NOMO-1 treated with dmso at 0.1 percent for 144 hours (cell line): ENCODE measurements at regions not wholly inside any gene's neighbourhood (a gene's known extent, or its start where the extent isn't known, plus 50 kb on each side); places are given as distances from the start of the nearest gene placed in this dataset.
"Not testable (repeated sequence)": the region's sequence is repeated elsewhere in the genome, so short reads cannot be mapped to it uniquely, and the experiment has no call there.

Experiments used
- DNase-seq: peaks from one replicate; lab custom pipeline; 2025; ENCODE audit not compliant: unreplicated experiment; lab: John Stamatoyannopoulos, UW

DNA sequence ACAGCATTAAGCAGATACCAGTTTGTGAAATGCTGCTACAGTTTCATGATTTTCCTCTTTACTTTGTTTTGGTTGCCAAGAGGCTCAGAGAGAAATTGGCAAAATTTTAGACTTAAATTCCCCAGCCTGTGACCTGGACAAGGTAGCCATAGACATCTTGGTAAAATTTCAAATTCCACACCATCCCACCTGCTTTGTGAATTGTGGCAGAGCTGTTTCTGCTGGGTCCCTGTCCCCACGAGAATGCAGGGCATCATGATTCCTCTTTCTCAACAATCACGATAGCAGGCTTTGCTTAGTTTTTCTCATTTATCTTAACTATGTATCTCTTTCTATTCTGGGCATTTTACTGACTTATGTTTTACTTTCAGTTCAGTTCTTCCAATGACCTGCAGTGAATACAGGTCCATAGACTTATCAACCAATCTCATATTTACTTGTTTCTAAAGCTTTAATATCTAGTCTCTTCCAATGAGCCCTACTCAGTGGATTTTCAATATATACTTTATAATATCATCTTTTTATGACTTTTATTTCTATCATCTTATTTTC, 351.6 kb downstream of the SOCS6 start:
- no peak for DNase-seq

DNA sequence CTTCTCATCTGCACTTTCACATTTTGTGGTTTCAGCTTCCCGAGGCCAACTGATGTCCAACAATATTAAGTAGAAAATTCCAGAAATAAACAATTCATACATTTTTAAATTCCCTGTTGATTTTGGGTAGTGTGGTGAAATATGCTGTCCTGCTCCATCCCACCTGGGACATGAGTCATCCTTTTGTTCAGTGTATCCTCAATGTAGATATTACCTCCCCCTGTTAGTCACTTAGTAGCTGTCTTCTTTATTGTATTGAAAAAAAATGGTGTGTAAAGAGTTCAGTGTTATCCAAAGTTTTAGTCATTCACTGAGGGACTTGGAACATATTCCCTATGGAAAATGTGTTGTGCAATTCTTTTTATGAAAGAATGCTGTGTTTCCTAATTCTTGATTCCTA, 348.1 kb downstream of the SOCS6 start:
- no peak for DNase-seq

DNA sequence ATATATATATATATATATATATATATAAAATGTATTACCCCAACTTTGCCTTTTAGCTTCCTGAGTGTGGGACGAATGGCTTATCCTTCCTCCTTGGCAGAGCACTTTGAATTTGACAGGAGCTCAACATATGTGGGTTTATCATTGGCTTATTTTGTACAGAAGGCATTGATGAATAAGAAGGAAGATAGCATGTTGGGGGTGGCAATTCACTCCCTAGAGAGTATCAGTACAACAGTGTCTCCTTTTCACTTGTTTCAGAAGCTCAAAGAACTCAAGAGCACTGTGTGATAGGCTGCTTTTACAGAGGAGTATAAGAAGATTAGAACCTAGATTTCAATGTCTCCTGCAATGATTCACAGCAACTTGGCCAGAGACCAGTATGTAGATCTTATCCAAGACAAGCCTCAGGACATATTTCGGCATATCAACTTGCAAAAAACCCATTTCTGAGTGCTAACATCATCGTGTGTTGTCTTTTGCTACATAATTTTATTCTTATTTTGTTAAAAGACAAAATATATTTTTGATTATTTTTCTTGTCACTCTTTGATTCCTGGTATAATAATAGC, 345.8 kb downstream of the SOCS6 start:
- no peak for DNase-seq

DNA sequence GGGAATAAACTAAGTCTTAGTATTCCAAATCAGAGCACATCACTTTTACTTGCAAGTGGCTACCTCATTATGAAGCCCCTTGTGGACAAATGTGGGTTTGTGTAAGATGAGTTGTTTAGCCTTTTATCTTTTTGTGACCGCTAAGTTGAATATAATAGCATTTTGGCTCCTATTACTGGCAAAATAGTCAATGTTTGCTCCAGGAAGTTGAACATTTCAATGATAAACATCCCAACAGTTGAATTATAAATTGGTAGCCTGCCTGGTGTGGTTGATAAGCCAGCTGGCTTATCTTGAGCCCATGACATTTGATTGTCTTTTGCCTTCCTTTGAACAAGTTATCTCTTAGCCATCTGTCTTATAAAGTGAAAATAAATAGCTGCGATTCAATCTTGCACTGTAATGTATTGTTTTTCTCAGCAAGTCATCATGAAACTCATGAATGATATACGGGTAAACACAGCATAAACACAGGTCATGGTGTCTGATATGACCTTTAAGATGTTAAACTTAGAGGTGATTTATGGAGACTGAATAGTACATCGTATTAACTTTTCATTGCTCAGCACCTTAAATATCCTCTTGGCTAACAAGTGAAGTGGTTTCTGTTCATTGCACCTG, 338.4 kb downstream of the SOCS6 start:
- DNase-seq: no peak

DNA sequence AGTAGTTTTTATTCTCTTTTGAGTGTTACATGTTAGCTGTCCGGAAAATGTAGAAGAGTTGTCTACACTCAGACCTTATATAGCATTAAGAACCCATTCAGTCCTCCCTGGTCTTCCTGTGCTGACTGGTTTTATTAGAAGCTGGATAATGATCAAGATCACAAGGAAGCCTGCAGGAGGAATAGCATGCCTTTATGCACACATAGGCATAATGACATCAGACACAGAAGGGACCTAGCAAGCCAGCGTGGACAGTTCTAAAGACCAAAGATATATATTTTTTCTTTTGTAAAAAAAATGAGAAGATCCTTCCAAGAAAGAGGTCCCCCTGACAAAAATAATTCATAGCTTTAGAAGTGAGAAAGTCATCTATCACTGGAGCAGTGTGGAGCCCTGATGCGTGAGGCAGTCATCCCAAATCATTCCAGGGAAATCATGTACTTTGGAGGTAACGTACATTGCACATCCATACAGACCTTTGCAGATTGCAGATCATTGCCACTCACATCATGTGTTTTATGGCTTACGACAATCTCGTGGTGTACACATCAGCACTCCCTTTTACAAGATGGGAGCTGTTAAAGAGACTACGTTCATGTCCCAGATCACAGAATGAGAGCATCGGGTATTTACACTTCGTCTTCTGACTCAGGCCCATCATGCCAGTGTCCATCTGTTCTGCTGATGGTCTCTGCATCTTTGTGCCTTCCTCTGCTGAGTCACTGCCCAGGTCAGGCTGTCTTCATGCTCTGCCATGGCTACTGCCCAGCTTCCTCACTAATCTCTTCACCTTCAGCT, 334.0 kb downstream of the SOCS6 start:
- no peak for DNase-seq

DNA sequence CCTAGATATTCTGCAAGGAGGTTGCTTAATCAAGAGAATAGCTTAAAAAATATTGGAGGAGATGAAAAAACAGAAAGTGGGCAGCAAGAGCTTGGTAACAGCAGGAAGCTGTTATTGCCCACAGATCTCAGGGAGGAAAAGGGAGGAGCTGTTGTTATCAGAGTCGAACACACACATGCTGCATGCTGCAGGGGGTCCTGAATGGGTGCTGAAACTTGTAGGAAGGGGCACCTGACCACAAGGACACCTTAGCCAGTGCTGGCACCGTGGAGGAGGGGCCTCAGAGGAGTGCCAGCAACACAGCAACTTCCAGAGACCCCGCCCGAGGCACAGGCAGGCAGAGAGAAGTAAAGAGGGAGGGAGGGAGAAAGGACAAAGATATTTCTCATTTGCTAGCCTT, 332.9 kb downstream of the SOCS6 start:
- DNase-seq: no peak

DNA sequence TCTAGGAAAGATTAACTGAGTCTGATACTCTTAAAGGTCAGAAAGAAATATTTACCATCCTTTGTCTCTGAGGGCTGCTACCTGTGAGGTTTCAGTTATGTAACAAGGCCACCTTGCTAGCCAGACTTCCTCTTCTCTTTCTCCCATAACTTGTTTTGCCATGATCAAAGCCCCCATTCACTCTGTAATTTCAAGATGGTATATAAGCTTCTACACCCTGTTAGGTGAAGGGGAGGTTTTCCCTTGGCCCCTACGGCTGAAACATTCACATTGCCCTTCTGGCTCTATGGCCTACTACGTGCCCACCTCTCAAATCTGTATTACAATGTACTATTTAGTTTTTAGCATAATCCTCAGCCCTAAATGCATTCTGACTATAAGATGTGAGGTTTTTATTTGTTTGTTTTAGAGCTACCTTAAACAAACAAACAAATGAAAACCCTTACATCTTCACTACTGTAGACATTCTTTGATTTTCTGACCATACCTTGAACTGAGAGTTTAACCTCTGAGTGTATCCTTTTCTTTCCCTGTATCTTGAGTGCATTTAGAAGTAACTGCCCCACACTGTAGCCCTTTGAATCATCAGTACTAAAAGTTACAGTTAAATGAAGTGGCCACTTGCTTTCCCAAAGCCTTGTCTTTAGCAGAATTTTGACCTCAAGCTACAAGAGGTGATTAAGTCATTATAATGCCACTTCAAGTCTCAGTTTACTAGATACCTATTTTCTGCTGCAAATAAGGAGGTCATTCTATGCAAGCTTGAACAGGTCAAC, 332.2 kb downstream of the SOCS6 start:
- no peak for DNase-seq

DNA sequence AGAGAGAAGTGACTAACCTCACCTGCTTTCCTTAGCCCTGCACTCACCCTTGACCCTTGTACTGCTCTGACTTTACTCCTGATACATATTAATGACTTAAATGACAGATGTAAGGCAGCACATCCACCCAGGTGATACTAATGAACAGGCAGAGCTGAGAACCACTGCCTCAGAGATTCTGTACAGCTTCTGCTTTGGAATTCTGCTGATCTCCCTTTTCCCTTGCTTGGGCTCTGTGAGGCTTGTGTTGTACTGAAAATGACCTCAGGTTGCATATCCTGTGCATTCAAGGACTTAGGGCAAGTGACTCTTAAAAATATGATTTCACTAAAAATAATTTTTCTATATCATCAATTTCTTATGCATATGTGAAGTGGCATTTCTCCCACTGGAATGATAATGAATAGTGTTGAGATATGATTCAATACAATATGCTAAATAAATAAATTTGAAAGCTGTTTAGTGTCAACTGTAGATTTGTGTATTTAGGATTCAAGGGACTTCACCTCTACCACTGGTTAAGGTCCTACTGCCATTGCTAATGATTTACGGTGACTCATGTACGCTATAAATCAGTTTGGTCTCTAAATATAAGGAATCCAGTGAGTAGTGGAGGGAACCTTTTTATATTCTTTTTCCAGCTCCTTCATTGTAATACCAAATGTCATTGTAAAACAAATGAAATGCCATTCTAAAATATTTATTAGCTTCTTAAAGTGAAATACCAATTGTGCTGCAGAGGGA, 328.3 kb downstream of the SOCS6 start:
- no peak for DNase-seq

DNA sequence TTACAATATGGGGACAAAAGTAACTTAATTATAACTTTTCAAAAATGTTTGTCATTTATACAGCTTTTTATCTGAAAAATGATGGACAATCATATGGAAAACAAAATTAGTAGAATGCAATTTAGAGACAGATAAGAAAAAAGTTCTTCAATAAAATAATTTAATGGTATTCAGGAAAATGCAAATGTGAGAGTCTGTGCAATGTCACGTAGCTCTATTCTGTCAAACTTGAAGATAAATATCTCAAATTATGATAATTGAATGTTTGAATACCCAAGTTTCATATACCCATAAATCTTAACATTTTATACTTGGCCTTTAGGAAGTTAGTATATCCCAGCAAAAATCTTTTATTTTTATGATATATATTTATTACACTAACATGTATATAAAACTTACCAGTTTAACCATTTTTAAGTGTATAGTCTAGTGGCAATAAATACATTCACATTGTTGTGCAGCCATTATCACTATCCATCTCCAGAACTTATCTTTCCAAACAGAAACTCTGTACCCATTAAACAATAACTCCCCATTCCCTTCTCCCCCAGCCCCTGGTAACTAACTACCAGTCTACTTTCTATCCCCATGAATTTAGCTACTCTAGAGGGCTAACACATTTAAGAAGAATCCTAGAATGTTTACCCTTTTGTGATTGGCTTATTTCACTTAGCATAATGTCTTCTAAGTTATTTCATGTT, 311.5 kb downstream of the SOCS6 start:
- DNase-seq: no peak

DNA sequence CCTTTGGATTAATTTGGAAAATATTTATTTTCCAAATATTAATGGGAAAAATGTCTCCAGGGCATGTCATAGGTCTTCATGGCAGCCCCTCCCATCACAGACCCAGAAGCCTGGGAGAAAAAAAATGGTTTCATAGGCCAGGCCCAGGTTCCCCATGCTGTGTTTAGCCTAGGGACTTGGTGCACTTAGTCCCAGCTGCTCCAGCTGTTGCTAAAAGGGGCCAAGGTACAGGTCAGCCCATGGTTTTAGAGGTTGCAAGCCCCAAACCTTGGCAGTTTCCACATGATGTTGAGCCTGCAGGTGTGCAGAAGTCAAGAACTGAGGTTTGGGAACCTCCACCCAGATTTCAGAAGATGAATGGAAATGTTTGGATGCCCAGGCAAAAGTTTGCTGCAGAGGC, 309.6 kb downstream of the SOCS6 start:
- no peak for DNase-seq

DNA sequence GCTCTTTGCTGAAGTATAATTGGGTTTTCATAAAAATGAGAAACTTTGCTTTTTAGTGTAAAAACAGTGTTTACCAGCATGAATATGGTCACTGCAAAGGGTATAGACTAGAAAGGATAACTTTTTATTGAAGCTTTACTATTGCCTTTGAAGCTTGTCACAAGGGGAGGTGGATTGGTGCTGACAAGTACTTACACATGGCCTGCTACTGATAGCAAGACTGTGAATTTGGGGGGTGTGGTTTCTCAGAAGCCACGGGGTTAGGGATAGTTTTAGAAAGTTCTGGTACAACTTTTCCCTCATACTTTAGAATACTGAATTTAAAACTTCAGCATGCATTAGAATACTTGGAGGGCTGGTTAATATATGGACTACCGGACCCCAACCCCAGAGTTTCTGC, 294.1 kb downstream of the SOCS6 start:
- no peak for DNase-seq

DNA sequence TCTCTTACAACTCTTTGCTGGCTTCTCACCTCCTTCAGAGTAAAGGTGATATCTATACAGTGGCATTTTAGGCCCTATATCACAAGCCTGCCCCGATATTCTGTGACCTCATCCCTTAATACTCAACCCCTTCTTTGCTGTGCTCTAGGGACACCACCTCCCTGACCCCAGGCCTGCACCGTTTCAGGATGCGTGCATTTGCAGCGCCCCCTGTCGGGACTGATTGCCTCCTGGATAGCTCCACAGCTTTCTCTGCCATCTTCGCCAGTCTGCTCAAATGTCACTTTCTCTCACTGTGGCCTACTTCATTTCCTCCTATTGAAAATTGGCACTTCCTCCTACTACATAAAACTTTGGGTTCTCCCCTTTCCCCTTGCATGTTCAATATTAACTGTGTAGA, 289.6 kb downstream of the SOCS6 start:
- no peak for DNase-seq

DNA sequence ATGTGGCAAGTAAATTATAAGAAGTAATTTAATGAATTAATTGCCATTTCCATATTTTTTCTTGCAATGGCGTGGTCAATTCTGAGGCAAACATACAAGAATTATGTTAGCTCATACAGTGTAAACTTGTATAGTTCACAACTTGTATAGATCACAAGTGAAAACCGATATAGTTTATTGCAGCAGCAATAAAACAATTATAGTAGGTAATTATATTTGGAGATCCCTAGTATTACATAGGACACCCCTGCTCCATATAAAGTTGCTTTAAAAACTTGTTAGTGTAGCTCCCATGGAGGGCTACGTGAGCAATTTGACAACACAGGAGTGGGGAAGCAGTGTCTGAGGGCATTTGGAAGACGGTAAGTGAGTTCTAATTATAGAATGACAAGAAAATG, 288.2 kb downstream of the SOCS6 start:
- DNase-seq: no peak

DNA sequence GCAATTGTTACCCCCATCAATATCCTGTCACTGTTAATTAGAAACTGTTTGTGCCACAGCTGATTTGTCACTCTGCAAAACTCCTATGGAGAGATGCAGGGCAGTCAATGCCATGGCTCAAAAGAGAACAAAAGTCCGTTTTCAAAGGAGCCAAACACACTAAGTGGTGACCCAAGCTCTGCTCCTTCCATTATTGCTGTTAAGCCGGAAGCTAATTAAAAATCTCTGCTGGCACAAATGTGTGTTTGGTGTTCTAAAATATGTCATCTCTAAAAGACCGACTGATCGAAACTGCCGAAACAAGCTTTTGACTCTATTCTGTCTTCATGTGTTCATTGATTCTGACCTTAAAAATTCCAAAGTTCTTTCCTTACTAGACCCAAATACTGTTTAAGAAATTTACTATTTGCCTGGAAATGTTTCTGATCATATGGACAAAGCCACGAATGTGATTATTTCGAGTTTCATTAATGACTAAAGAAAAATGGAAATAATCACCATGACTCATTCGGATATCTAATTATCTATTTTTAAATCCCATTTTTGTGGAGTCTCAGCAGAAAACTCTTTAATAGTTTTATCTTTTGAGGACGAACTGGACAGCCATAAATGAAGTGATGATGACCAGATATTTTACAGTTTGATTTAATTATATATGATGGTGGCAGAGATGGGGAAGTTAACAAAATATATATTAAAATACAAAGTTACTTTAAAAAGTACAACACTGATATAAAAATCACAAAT, 287.6 kb downstream of the SOCS6 start:
- no peak for DNase-seq

DNA sequence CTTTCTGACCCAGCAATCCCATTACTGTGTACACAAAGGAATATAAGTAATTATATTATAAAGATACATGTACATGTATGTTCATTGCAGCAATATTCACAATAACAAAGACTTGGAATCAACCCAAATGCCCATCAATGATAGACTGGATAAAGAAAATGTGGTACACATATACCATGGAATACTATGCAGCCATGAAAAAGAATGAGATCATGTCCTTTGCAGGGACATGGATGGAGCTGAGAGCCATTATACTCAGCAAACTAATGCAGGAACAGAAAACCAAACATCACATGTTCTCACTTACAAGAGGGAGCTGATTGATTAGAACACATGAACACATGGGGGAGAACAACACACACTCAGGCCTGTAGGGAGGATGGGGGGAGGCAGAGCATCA, 286.1 kb downstream of the SOCS6 start:
- DNase-seq: not testable (repeated sequence)

DNA sequence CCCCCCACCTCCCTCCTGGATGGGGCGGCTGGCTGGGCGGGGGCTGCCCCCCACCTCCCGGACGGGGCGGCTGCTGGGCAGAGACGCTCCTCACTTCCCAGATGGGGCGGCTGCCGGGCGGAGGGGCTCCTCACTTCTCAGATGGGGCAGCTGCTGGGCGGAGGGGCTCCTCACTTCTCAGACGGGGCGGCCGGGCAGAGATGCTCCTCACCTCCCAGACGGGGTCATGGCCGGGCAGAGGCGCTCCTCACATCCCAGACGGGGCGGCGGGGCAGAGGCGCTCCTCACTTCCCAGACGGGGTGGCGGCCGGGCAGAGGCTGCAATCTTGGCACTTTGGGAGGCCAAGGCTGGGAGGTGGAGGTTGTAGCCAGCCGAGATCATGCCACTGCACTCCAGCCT, 280.8 kb downstream of the SOCS6 start:
- DNase-seq: not testable (repeated sequence)

DNA sequence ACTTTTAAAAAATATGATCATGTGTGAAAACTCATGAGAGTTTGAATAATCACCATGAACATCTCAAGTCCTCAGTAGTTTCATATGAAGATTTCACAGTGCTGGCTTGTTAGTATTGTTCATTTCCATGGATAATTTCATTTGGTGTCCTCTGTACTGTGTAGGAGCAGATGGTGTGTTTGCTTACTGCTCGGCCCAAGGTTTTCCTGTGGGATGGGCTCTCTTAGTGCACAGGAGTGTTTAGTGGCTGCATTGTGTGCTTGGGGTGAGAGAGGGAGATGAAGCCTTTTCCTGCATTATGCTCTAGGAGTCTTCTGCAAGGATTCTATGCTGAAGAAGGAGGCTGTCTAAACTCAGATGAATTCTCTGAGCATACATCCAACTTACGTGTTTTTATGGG, 270.6 kb downstream of the SOCS6 start:
- no peak for DNase-seq

DNA sequence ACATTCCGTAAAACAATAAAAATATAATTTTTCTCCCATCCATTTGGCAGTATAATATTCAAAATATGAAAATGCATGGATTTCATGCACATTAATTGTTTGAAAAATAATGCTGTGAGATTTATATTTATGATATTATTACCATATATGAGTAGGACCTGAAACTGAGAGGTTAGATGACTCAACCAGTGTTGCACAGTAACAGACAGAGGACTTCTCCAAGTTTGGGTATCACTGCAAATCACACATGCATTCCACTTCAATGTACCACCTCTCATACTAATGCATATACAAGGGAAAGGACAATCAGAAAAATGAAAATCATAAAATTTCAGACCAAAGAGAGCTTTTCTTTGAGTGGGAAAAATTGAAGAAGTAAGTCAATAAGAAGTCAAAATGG, 269.5 kb downstream of the SOCS6 start:
- DNase-seq: no peak

DNA sequence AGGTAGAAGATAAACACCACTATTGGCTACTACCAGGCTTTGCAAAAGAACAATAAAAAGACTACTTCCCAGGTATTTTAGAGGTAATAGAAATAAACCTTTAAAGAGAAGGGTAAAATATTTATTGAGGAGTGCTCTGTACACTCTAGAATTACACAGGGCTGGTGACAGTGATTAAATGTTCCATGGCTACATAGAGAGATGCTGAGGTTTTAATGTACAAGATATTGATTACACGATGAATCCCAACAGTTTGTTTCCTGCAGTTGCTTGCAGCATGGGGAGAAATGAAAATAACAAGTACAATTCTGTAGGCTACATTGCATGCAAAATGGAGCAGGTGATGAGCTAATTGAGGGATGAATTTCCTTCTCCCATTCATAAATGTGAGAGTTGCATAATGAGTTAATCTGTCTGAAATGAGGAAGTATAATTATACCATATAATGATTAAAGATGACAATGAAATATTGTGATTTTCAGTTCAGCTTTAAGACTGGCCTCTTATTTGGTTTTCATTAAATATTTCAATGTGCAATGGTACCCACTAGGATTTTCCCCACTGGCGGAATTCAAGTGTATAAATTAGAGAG, 266.1 kb downstream of the SOCS6 start:
- no peak for DNase-seq
